ENCODE measurements at regions not wholly inside any gene's neighbourhood (a gene's known extent, or its start where the extent isn't known, plus 50 kb on each side); places are given as distances from the start of the nearest gene placed in this dataset.

- Histone ChIP-seq H3K4me3 (no peak overlapping the region), H3K4me1 (peaks cover 18% of the 10 kb centered on the region), H3K27ac (no peak overlapping the region), H3K27me3 (ENCODE audit: low read depth) (no peaks in the 10 kb centered on the region), H3K36me3 (no peaks in the 10 kb centered on the region), H3K9me3 (no peaks in the 10 kb centered on the region)
- ATAC-seq, result no peak
- intact Hi-C loops (cut with DNase I), result no loop called here
- DNase-seq, result no peak
- TF ChIP-seq CTCF (IDR thresholded peaks at IDR 0.05), result no peak
These were observed 87.3 kb upstream of the CTSC start for GRCh38 chr11:88424881-88425280.

GRCh38 chr11:88421530-88421929 lies 84.0 kb upstream of the CTSC start:
- Histone ChIP-seq H3K27ac (peak overlapping the region; percentile 57), H3K27me3 (ENCODE audit: low read depth) (no peaks in the 10 kb centered on the region), H3K4me3 (no peak overlapping the region), H3K4me1 (peaks cover 25% of the 10 kb centered on the region), H3K36me3 (no peaks in the 10 kb centered on the region), H3K9me3 (no peaks in the 10 kb centered on the region)
- ATAC-seq, result peak; percentile 70 to 71
- TF ChIP-seq CTCF (IDR thresholded peaks at IDR 0.05), result no peak
- intact Hi-C loops (cut with DNase I), result no loop called here
- DNase-seq, result no peak

GRCh38 chr11:88420165-88420791 lies 82.7 kb upstream of the CTSC start:
- peak; percentile 32 to 54 for ATAC-seq
- no peak overlapping the region for H3K4me3 ChIP-seq
- peak overlapping the region; percentile 57 for H3K27ac ChIP-seq
- intact Hi-C loops (cut with DNase I), result no loop called here
- H3K27me3 ChIP-seq (ENCODE audit: low read depth), result no peaks in the 10 kb centered on the region
- no peak for DNase-seq
- H3K4me1 ChIP-seq, result peaks cover 31% of the 10 kb centered on the region
- no peaks in the 10 kb centered on the region for H3K9me3 ChIP-seq
- no peaks in the 10 kb centered on the region for H3K36me3 ChIP-seq
- no peak for TF ChIP-seq CTCF (IDR thresholded peaks at IDR 0.05)

GRCh38 chr11:88418508-88418907 lies 81.0 kb upstream of the CTSC start:
- DNase-seq (peak; percentile 76), ATAC-seq (peak; percentile 66 to 82)
- Histone ChIP-seq H3K36me3 (no peaks in the 10 kb centered on the region), H3K9me3 (no peaks in the 10 kb centered on the region), H3K4me3 (no peak overlapping the region), H3K27ac (peak overlapping the region; percentile 1), H3K4me1 (peaks cover 40% of the 10 kb centered on the region), H3K27me3 (ENCODE audit: low read depth) (no peaks in the 10 kb centered on the region)
- no peak for TF ChIP-seq CTCF (IDR thresholded peaks at IDR 0.05)
- intact Hi-C loops (cut with DNase I), result no loop called here

- DNase-seq (no peak), ATAC-seq (no peak)
- intact Hi-C loops (cut with DNase I), result no loop called here
- H3K4me1 ChIP-seq, result peaks cover 26% of the 10 kb centered on the region
- H3K9me3 ChIP-seq, result no peaks in the 10 kb centered on the region
- H3K27me3 ChIP-seq (ENCODE audit: low read depth), result no peaks in the 10 kb centered on the region
- H3K4me3 ChIP-seq, result no peak overlapping the region
- no peak overlapping the region for H3K27ac ChIP-seq
- no peak for TF ChIP-seq CTCF (IDR thresholded peaks at IDR 0.05)
- no peaks in the 10 kb centered on the region for H3K36me3 ChIP-seq
These were observed 78.0 kb upstream of the CTSC start for GRCh38 chr11:88415495-88415894.
